ENCODE measurements at regions not wholly inside any gene's neighbourhood (a gene's known extent, or its start where the extent isn't known, plus 50 kb on each side); places are given as distances from the start of the nearest gene placed in this dataset.
"Not testable (repeated sequence)": the region's sequence is repeated elsewhere in the genome, so short reads cannot be mapped to it uniquely, and the experiment has no call there.

DNA sequence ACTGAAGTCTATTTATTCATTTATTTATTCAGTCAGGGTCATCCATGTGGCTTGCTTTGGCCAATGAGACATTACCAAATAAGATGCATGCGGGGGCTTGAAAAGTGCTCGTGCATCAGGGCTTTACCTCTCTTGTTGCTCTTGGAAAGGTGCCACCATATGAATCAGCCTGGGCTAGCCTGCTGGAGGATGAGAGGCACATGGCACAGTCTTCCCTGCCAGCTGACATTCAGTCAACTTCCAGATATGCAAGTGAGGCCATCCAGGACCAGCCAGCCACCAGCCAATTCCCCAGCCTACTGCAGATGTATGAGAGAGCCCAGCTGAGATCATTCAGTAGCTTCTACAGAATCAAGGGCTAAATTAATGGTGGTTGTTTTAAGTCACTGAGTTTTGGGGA is 105.2 kb upstream of the RPH3A start:
- DNase-seq = no peak
- no peaks in the 10 kb centered on the region for H3K27me3 ChIP-seq

DNA sequence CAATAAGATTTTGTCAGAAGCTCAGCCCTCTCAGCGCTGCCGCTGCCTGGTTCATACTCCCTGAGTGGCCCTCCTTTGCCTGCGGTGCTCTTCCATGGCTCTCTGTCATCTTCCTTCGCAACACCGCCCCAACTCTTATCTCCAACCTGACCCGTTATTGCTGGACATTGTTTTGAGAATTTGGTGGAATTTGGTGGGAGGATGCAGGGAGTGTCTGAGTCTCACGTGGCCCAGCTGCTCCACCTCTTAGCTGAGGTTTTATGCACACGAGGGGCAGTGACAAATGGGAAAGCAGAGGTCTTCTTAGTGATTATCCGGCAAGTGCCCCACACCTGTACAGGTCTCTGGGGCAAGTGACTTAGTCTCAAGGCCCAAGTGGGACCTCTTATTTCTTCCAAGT is 97.5 kb upstream of the RPH3A start:
- TF ChIP-seq POLR2A (IDR thresholded peaks at IDR 0.05) = no peak
- TF ChIP-seq CTCF (IDR thresholded peaks at IDR 0.05 in 4 of 5, conservative IDR thresholded peaks at IDR 0.05 in 1 of 5) = no peak
- DNase-seq (no peak), ATAC-seq (no peak)
- Histone ChIP-seq H3K9me3 (no peaks in the 10 kb centered on the region), H3K4me1 (no peaks in the 10 kb centered on the region), H3K27me3 (no peaks in the 10 kb centered on the region), H3K4me3 (no peak overlapping the region), H3K36me3 (no peaks in the 10 kb centered on the region), H3K27ac (no peak overlapping the region)
- in situ Hi-C loops (cut with MboI; ENCODE audit: low sequenced_read_pairs in 4 of 4) = no loop called here
- intact Hi-C loops (cut with DNase I; ENCODE audit: low total_unique reads) = no loop called here

More for the DNA sequence above, 105.2 kb upstream of the RPH3A start:
- Histone ChIP-seq H3K9me3 (no peaks in the 10 kb centered on the region), H3K4me3 (no peak overlapping the region), H3K36me3 (no peaks in the 10 kb centered on the region), H3K4me1 (no peaks in the 10 kb centered on the region), H3K27ac (no peak overlapping the region)
- intact Hi-C loops (cut with DNase I; ENCODE audit: low total_unique reads) (no loop called here), in situ Hi-C loops (cut with MboI; ENCODE audit: low sequenced_read_pairs in 4 of 4) (no loop called here)
- no peak for ATAC-seq
- TF ChIP-seq CTCF (IDR thresholded peaks at IDR 0.05 in 4 of 5, conservative IDR thresholded peaks at IDR 0.05 in 1 of 5) = no peak
- no peak for TF ChIP-seq POLR2A (IDR thresholded peaks at IDR 0.05)

- H3K27me3 ChIP-seq; H3K9me3 ChIP-seq; ATAC-seq; H3K27ac ChIP-seq; H3K36me3 ChIP-seq; H3K4me3 ChIP-seq; intact Hi-C loops (cut with DNase I; ENCODE audit: low total_unique reads); H3K4me1 ChIP-seq; DNase-seq; in situ Hi-C loops (cut with MboI; ENCODE audit: low sequenced_read_pairs in 4 of 4): not testable (repeated sequence)
These were observed 94.1 kb upstream of the RPH3A start for GRCh38 chr12:112697441-112697840.

- in situ Hi-C loops (cut with MboI; ENCODE audit: low sequenced_read_pairs in 4 of 4) = no loop called here
These were observed 86.4 kb upstream of the RPH3A start for GRCh38 chr12:112705037-112705632.

GRCh38 chr12:112710414-112710813 is 81.1 kb upstream of the RPH3A start:
- ATAC-seq (no peak), DNase-seq (no peak)
- Histone ChIP-seq H3K9me3 (no peaks in the 10 kb centered on the region), H3K27ac (no peak overlapping the region), H3K4me3 (no peak overlapping the region), H3K36me3 (no peaks in the 10 kb centered on the region), H3K4me1 (no peaks in the 10 kb centered on the region), H3K27me3 (no peaks in the 10 kb centered on the region)
- TF ChIP-seq CTCF (IDR thresholded peaks at IDR 0.05 in 4 of 5, conservative IDR thresholded peaks at IDR 0.05 in 1 of 5) (no peak), POLR2A (IDR thresholded peaks at IDR 0.05) (no peak)
- intact Hi-C loops (cut with DNase I; ENCODE audit: low total_unique reads) = no loop called here
- in situ Hi-C loops (cut with MboI; ENCODE audit: low sequenced_read_pairs in 4 of 4) = no loop called here

More at GRCh38 chr12:112705037-112705632, 86.4 kb upstream of the RPH3A start:
- H3K9me3 ChIP-seq = no peaks in the 10 kb centered on the region
- TF ChIP-seq CTCF (IDR thresholded peaks at IDR 0.05 in 4 of 5, conservative IDR thresholded peaks at IDR 0.05 in 1 of 5) = no peak
- TF ChIP-seq POLR2A (IDR thresholded peaks at IDR 0.05) = no peak
- no peaks in the 10 kb centered on the region for H3K27me3 ChIP-seq
- H3K4me3 ChIP-seq = no peak overlapping the region
- H3K27ac ChIP-seq = no peak overlapping the region
- DNase-seq (no peak), ATAC-seq (no peak)
- no peaks in the 10 kb centered on the region for H3K36me3 ChIP-seq
- intact Hi-C loops (cut with DNase I; ENCODE audit: low total_unique reads) = no loop called here
- H3K4me1 ChIP-seq = no peaks in the 10 kb centered on the region
